ENCODE measurements at regions not wholly inside any gene's neighbourhood (a gene's known extent, or its start where the extent isn't known, plus 50 kb on each side); places are given as distances from the start of the nearest gene placed in this dataset.

GRCh38 chr13:34129436-34129835, 311.5 kb downstream of the RFC3 start:
- no peak for DNase-seq

- DNase-seq: no peak
These were observed 319.3 kb downstream of the RFC3 start for GRCh38 chr13:34137200-34137599.

GRCh38 chr13:34139660-34140227, 321.8 kb downstream of the RFC3 start:
- DNase-seq: no peak

GRCh38 chr13:34143637-34144036, 325.7 kb downstream of the RFC3 start:
- DNase-seq: no peak

GRCh38 chr13:34144142-34144541, 326.2 kb downstream of the RFC3 start:
- DNase-seq: no peak

GRCh38 chr13:34145061-34145460, 327.1 kb downstream of the RFC3 start:
- DNase-seq: no peak

- no peak for DNase-seq
These were observed 330.4 kb downstream of the RFC3 start for GRCh38 chr13:34148359-34148758.

GRCh38 chr13:34151885-34152284, 333.9 kb downstream of the RFC3 start:
- DNase-seq: no peak

- DNase-seq: no peak
These were observed 334.5 kb downstream of the RFC3 start for GRCh38 chr13:34152409-34152808.

GRCh38 chr13:34152996-34153395, 335.0 kb downstream of the RFC3 start:
- no peak for DNase-seq

GRCh38 chr13:34153428-34154180, 335.7 kb downstream of the RFC3 start:
- DNase-seq: no peak

GRCh38 chr13:34155931-34156607, 338.1 kb downstream of the RFC3 start:
- DNase-seq: no peak

- peak; percentile 19 to 43 for DNase-seq
These were observed 339.0 kb downstream of the RFC3 start for GRCh38 chr13:34156841-34157365.

GRCh38 chr13:34159946-34160345, 342.0 kb downstream of the RFC3 start:
- DNase-seq: no peak

GRCh38 chr13:34161931-34162543, 344.1 kb downstream of the RFC3 start:
- no peak for DNase-seq

- no peak for DNase-seq
These were observed 344.6 kb downstream of the RFC3 start for GRCh38 chr13:34162544-34162933.

GRCh38 chr13:34164582-34164981, 346.6 kb downstream of the RFC3 start:
- DNase-seq: no peak

- DNase-seq: no peak
These were observed 347.2 kb downstream of the RFC3 start for GRCh38 chr13:34165158-34165557.

- no peak for DNase-seq
These were observed 348.5 kb downstream of the RFC3 start for GRCh38 chr13:34166406-34166805.

- no peak for DNase-seq
These were observed 349.4 kb downstream of the RFC3 start for GRCh38 chr13:34167347-34167746.

- DNase-seq: no peak
These were observed 354.1 kb downstream of the RFC3 start for GRCh38 chr13:34172048-34172447.

GRCh38 chr13:34174671-34175145, 356.8 kb downstream of the RFC3 start:
- DNase-seq: no peak

GRCh38 chr13:34175551-34175950, 357.6 kb downstream of the RFC3 start:
- DNase-seq: no peak
